OCI-LY3 (cell line): ENCODE measurements at regions not wholly inside any gene's neighbourhood (a gene's known extent, or its start where the extent isn't known, plus 50 kb on each side); places are given as distances from the start of the nearest gene placed in this dataset.

Source experiments
- EZH2phosphoT487 ChIP-seq: fragments of 200-600 bp; shearing (Covaris generic); IDR thresholded peaks from 2 replicates; pipeline ENCODE4 v1.6.1; 2018; ENCODE audit warnings: antibody characterized with exemption, mixed run types, low read depth
- TF ChIP-seq, protein P1 (sequence below): fragments of 200-600, 300-600 bp; sonication (generic); IDR thresholded peaks from 2 replicates; pipeline ENCODE4 v1.5.1; 2014; ENCODE audit warnings: antibody characterized with exemption, low read length, low read depth

DNA sequence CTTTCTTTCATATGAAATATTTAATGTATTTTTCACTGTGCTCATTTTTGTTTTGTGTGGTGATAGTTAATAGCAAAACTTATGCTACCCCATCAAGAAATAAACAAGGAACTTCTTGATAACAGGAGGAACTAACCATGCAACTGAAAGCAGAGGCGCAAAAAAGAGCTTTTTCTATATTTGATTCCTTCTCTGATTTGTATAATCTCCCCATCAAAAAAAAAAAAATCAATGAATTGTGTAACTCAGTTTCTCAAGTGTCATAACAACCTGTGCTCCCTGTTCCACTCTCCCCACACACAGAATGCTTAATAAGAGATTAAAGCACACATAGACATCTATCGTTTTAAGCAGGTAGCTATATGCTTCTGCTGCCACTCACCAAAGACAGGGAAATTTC lies 67.3 kb upstream of the MED4 start:
- TF ChIP-seq, protein P1, sequence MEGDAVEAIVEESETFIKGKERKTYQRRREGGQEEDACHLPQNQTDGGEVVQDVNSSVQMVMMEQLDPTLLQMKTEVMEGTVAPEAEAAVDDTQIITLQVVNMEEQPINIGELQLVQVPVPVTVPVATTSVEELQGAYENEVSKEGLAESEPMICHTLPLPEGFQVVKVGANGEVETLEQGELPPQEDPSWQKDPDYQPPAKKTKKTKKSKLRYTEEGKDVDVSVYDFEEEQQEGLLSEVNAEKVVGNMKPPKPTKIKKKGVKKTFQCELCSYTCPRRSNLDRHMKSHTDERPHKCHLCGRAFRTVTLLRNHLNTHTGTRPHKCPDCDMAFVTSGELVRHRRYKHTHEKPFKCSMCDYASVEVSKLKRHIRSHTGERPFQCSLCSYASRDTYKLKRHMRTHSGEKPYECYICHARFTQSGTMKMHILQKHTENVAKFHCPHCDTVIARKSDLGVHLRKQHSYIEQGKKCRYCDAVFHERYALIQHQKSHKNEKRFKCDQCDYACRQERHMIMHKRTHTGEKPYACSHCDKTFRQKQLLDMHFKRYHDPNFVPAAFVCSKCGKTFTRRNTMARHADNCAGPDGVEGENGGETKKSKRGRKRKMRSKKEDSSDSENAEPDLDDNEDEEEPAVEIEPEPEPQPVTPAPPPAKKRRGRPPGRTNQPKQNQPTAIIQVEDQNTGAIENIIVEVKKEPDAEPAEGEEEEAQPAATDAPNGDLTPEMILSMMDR: no peak
- TF ChIP-seq EZH2phosphoT487: no peak
